Caki2 (cell line): ENCODE measurements at regions not wholly inside any gene's neighbourhood (a gene's known extent, or its start where the extent isn't known, plus 50 kb on each side); places are given as distances from the start of the nearest gene placed in this dataset.

Experiments
- DNase-seq: peaks from one replicate; pipeline ENCODE4 v3.0.0-alpha.2; 2015; ENCODE audit warnings: low read depth
- in situ Hi-C: cut with HindIII; loops from 2 replicates; pipeline ENCODE4 v1.10.0; 2016; ENCODE audit warnings: low sequenced_read_pairs, low pct_unique_long_range_greater_than_20kb, mixed read lengths

DNA sequence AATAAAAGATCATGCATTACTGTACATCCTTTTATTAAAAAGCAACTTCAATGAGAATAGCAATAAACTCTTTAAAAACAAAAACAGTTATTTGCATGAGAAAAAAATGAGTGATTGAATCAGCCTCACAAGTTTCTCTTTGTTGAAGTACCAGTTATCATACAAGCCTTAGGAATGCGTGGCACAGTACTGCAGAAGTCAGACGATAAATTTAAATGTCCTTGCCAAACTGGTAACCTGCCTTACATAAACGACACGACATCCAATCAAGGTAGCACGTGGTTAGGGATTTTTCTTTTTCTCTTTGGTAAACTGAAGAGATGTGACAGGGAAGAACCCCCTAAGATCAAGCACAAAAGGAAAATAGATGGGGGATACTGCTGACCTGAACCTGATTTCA, 251.0 kb downstream of the KLF12 start:
- no peak for DNase-seq
- in situ Hi-C loops: no loop called here

DNA sequence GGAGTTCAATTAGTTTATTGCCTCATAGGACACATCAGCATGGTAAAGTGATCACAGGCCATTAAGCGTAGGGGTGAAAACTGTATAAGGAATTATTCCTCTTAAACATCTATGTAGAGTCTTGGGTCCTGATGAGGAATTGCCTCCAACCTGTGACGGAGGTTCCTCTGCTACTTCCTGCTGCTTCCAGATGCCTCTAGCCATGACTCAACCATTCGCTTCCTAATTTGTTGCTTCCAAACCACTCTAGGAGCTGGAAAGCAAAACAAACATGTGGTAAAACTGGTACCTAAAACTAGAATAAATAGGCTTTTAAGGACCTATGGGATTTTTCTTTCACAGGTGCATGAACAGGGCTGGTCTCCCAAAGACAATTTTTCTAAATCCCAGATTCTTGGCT, 253.8 kb downstream of the KLF12 start:
- DNase-seq: no peak
- in situ Hi-C loops: no loop called here

- DNase-seq: no peak
- in situ Hi-C loops: no loop called here
Measured at GRCh38 chr13:73879346-73880015, 254.7 kb downstream of the KLF12 start.

- DNase-seq: no peak
- in situ Hi-C loops: no loop called here
Measured at GRCh38 chr13:73877399-73877798, 256.8 kb downstream of the KLF12 start.

DNA sequence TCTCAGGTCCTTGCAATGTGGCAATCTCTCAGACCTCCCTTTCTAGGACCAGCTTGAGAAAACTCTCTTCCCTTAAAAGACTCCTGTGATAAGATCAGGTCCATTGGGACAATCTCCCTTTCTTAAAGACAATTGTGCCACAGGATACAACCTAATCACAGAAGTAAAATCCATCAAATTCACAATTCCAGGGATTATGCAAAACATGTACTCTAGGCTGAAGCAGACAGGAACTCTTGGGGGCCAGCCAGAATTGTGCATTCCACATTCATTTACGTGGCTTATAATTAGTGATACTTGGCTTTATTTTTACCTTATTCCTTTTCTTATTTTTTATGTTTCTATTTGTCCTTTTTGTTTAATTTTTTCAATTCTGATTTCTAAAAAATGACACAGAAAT, 257.9 kb downstream of the KLF12 start:
- in situ Hi-C loops: no loop called here
- no peak for DNase-seq

GRCh38 chr13:73873940-73874830, 260.0 kb downstream of the KLF12 start:
- no peak for DNase-seq
- in situ Hi-C loops: no loop called here

- no peak for DNase-seq
- in situ Hi-C loops: no loop called here
Measured at GRCh38 chr13:73872397-73872796, 261.8 kb downstream of the KLF12 start.

- DNase-seq: no peak
- in situ Hi-C loops: no loop called here
Measured at GRCh38 chr13:73870970-73871935, 263.0 kb downstream of the KLF12 start.

GRCh38 chr13:73870036-73870741, 264.0 kb downstream of the KLF12 start:
- no peak for DNase-seq
- in situ Hi-C loops: no loop called here

- in situ Hi-C loops: no loop called here
- no peak for DNase-seq
Measured at GRCh38 chr13:73865027-73865426, 269.2 kb downstream of the KLF12 start.

DNA sequence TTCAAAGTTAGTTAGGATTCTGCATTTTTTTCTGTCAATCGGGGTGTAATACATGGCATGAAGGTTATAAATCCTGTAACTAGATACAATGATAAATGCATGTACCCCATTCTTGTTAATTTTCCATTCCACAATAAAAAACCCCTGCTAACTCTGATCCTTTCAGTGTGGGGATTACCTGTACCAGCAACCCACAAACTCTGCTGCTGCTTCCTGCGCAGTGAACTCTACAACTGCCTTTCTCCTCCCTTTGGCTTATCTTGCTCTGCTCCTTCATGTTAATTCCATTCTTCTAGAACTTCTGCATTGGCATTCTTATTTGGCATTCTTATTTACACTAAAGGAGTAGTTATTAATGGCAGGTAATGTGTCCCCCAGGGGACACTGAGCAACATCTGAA, 273.1 kb downstream of the KLF12 start:
- DNase-seq: no peak
- in situ Hi-C loops: no loop called here

DNA sequence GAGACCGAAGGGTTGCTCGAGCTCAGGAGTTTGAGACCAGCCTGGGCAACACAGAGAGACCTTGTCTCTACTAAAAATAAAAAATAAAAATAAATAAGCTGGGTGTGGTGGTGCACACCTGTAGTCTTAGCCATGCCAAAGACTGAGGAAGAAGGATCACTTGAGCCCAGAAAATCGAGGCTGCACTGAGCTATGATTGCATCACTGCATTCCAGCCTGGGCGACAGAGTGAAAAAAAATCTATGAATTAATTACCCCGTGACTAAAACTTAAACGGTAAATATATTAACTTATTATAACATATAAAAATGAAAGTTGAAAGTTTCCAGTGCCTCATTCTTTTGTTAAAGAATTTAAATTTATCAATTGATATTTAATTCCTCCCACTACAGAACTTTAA, 273.7 kb downstream of the KLF12 start:
- no peak for DNase-seq
- in situ Hi-C loops: no loop called here

DNA sequence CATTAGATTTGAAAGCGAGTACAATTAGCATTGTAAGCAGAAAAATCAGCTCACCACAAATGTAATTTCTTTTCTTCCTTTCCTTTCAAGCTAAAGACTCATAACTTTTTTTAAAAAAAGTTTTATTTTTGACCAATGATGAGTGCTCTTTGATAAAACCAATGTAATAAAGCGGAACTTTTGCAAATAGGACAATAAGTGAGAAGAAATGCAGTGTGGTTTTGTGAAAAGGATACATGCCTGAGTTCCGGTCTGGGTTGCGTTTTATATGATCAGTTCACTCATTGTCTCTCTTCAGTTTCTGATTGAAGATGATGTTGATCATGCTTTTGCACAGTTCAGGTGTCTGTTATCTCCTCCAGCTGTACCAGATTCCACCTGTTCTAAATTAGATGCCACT, 274.4 kb downstream of the KLF12 start:
- DNase-seq: no peak
- in situ Hi-C loops: no loop called here

- in situ Hi-C loops: no loop called here
- no peak for DNase-seq
Measured at GRCh38 chr13:73857106-73857505, 277.1 kb downstream of the KLF12 start.

- no peak for DNase-seq
- in situ Hi-C loops: no loop called here
Measured at GRCh38 chr13:73851104-73851503, 283.1 kb downstream of the KLF12 start.

DNA sequence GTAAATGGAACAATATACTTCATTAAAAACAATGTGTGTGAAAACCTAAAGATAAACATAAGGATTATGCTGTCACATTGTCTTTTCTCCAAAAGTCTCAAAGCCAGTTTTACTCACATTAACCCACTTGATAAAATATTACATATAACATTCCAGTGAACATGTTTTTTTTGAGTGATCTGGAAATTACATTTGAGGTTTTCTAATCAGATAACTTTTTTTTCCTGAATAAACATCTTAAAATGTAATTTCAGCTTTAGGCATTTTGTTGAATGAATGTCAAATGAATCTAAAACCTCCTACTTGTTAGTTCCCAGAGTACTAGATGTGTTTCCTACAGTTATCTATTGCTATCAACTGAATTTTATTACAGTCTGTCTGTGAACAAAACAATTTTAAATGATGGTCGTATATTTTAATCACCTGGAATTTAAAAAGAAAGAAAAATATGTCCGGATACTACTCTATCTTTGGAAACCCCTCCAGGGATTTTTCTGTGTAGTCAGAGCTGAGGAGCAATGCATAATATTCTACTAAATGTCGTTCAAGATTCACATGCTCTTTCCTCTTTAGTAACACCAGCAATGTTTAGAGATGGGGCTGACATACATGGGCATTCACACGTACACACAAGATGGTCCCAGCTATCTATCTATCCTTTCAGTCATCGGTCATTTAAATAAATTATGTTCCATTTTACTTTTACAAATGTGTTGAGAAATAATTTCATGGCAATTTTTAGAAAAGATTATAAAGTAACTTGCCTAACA, 283.9 kb downstream of the KLF12 start:
- in situ Hi-C loops: no loop called here
- DNase-seq: no peak

DNA sequence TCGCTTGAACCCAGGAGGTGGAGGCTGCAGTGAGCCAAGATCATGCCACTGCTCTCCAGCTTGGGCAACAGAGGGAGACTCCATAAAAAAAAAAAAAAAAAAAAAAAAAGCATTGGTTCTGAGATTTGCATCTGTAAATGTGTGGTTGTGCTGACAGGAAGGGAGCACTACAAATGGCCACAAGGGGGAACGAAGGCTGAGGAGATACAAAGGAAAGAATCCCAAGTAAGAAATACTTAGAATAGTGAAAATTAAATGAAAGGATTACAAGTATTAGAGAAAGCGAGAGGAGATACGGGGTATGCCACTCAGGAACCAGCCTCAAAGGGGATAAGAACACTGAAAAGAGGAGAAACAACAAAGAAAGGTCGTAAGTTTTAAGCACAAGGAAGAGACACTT, 284.9 kb downstream of the KLF12 start:
- in situ Hi-C loops: no loop called here
- peak; percentile 30 for DNase-seq
